Trophoblast cell (in vitro differentiated cells and primary cell): ENCODE measurements at regions not wholly inside any gene's neighbourhood (a gene's known extent, or its start where the extent isn't known, plus 50 kb on each side); places are given as distances from the start of the nearest gene placed in this dataset.
"Not testable (repeated sequence)": the region's sequence is repeated elsewhere in the genome, so short reads cannot be mapped to it uniquely, and the experiment has no call there.

Experiments
- DNase-seq, 2 donors: peaks; one replicate each; pipeline ENCODE4 v3.0.0-alpha.2; 2016
- H2AFZ ChIP-seq: 2 replicates; pipeline ENCODE4 v1.6.1; 2013; ENCODE audit warnings: low read length, moderate library complexity, mild to moderate bottlenecking; ENCODE audit not compliant: insufficient read depth, poor library complexity
- H2AK5ac ChIP-seq: 2 replicates; pipeline ENCODE4 v1.6.1; 2013; ENCODE audit warnings: mild to moderate bottlenecking, low read length
- H2BK120ac ChIP-seq: 2 replicates; pipeline ENCODE4 v1.6.1; 2013; ENCODE audit warnings: low read length, mild to moderate bottlenecking, moderate library complexity; ENCODE audit not compliant: insufficient read depth, poor library complexity
- H2BK12ac ChIP-seq: 2 replicates; pipeline ENCODE4 v1.6.1; 2013; ENCODE audit warnings: mild to moderate bottlenecking, low read length, moderate library complexity
- H2BK5ac ChIP-seq: 2 replicates; pipeline ENCODE4 v1.6.1; 2013; ENCODE audit warnings: low read length, low read depth, moderate library complexity, mild to moderate bottlenecking; ENCODE audit not compliant: poor library complexity
- H3K14ac ChIP-seq: 2 replicates; pipeline ENCODE4 v1.6.1; 2013; ENCODE audit warnings: mild to moderate bottlenecking, low read length
- H3K18ac ChIP-seq: 2 replicates; pipeline ENCODE4 v1.6.1; 2013; ENCODE audit warnings: mild to moderate bottlenecking, low read length
- H3K23ac ChIP-seq: 2 replicates; pipeline ENCODE4 v1.6.1; 2013; ENCODE audit warnings: low read length
- H3K27ac ChIP-seq: 2 replicates; pipeline ENCODE4 v1.5.1; 2013; ENCODE audit warnings: low read depth, mild to moderate bottlenecking, inconsistent platforms, low read length, moderate library complexity
- H3K27me3 ChIP-seq: 2 replicates; pipeline ENCODE4 v1.6.1; 2013; ENCODE audit warnings: inconsistent platforms, mild to moderate bottlenecking, low read length, moderate library complexity; ENCODE audit not compliant: insufficient read depth
- H3K36me3 ChIP-seq, 2 experiments: 1 replicate in 1 of 2; 2 replicates in 1 of 2; pipeline ENCODE4 v1.6.1; 2013; ENCODE audit warnings: low read length in 2 of 2, mild to moderate bottlenecking in 2 of 2, moderate library complexity in 1 of 2; ENCODE audit not compliant: insufficient read depth in 2 of 2, control insufficient read depth in 1 of 2
- H3K4ac ChIP-seq: 2 replicates; pipeline ENCODE4 v1.6.1; 2013; ENCODE audit warnings: low read depth, mild to moderate bottlenecking, low read length, moderate library complexity
- H3K4me1 ChIP-seq, 2 experiments: 1 replicate in 1 of 2; 2 replicates in 1 of 2; pipeline ENCODE4 v1.6.1; 2013; ENCODE audit warnings: low read length in 2 of 2, mild to moderate bottlenecking in 2 of 2, moderate library complexity in 1 of 2; ENCODE audit not compliant: insufficient read depth in 2 of 2, control insufficient read depth in 1 of 2
- H3K4me2 ChIP-seq: 2 replicates; pipeline ENCODE4 v1.6.1; 2013; ENCODE audit warnings: inconsistent platforms, mild to moderate bottlenecking, low read length, moderate library complexity
- H3K4me3 ChIP-seq: 2 replicates; pipeline ENCODE4 v1.5.1; 2013; ENCODE audit warnings: mild to moderate bottlenecking, low read depth, low read length, inconsistent platforms
- H3K79me1 ChIP-seq: one replicate; pipeline ENCODE4 v1.6.1; 2013; ENCODE audit warnings: low read length
- H3K79me2 ChIP-seq: 2 replicates; pipeline ENCODE4 v1.6.1; 2013; ENCODE audit warnings: low read length, mild to moderate bottlenecking; ENCODE audit not compliant: control insufficient read depth, insufficient read depth, poor library complexity
- H3K9ac ChIP-seq: 2 replicates; pipeline ENCODE4 v1.6.1; 2013; ENCODE audit warnings: mild to moderate bottlenecking, low read length
- H3K9me3 ChIP-seq: 2 replicates; pipeline ENCODE4 v1.6.1; 2013; ENCODE audit warnings: low read depth, mild to moderate bottlenecking, control low read depth, inconsistent platforms, low read length; ENCODE audit not compliant: insufficient read depth
- H4K12ac ChIP-seq: 2 replicates; pipeline ENCODE4 v1.6.1; 2013; ENCODE audit warnings: low read depth, mild to moderate bottlenecking, low read length, moderate library complexity
- H4K8ac ChIP-seq: 2 replicates; pipeline ENCODE4 v1.6.1; 2013; ENCODE audit warnings: low read depth, mild to moderate bottlenecking, low read length, moderate library complexity
- H4K91ac ChIP-seq: one replicate; pipeline ENCODE4 v1.6.1; 2013; ENCODE audit warnings: low read depth, mild to moderate bottlenecking, low read length, moderate library complexity
- WGBS: extraction: QIAGEN DNeasy Blood & Tissue Kit; methylation state at CpG from one replicate; pipeline ENCODE4 v1.1.7; 2013; ENCODE audit warnings: missing lambda C conversion rate; ENCODE audit not compliant: insufficient read length, insufficient coverage; ENCODE audit errors: extremely low coverage; 5-methylcytosine and 5-hydroxymethylcytosine counted together

- H3K9ac ChIP-seq = no peak overlapping the region
- no peaks in the 10 kb centered on the region for H3K36me3 ChIP-seq
- H3K27ac ChIP-seq = no peak overlapping the region
- DNase-seq = no peak
- H3K4ac ChIP-seq = no peak overlapping the region
- no peak overlapping the region for H3K23ac ChIP-seq
- H3K27me3 ChIP-seq = no peaks in the 10 kb centered on the region
- H2AK5ac ChIP-seq = no peak overlapping the region
- H2BK120ac ChIP-seq = no peak overlapping the region
- H3K18ac ChIP-seq = no peak overlapping the region
- no peak overlapping the region for H4K12ac ChIP-seq
- no peak overlapping the region for H2BK12ac ChIP-seq
- H3K79me1 ChIP-seq = no peaks in the 10 kb centered on the region
- H4K8ac ChIP-seq = no peak overlapping the region
- H3K79me2 ChIP-seq = no peaks in the 10 kb centered on the region
- H3K4me2 ChIP-seq = no peak overlapping the region
- H3K9me3 ChIP-seq = peaks cover under 1% of the 10 kb centered on the region
- no peaks in the 10 kb centered on the region for H3K4me1 ChIP-seq
- H4K91ac ChIP-seq = no peak overlapping the region
- no peak overlapping the region for H3K4me3 ChIP-seq
- no peak overlapping the region for H3K14ac ChIP-seq
- WGBS = no CpG with 5 or more reads among the region's 11 CpGs
- H2AFZ ChIP-seq = no peak overlapping the region
- no peak overlapping the region for H2BK5ac ChIP-seq
Observed at GRCh38 chr2:4979111-4979510, 713.1 kb upstream of the SOX11 start.

GRCh38 chr2:4980995-4981394, 711.2 kb upstream of the SOX11 start:
- H3K4me3 ChIP-seq = no peak overlapping the region
- H3K4me2 ChIP-seq = no peak overlapping the region
- H3K23ac ChIP-seq = no peak overlapping the region
- no peak overlapping the region for H3K18ac ChIP-seq
- no peaks in the 10 kb centered on the region for H3K9me3 ChIP-seq
- H3K9ac ChIP-seq = no peak overlapping the region
- no peaks in the 10 kb centered on the region for H3K4me1 ChIP-seq
- H3K79me2 ChIP-seq = no peaks in the 10 kb centered on the region
- no CpG with 5 or more reads among the region's 5 CpGs for WGBS
- H2BK5ac ChIP-seq = no peak overlapping the region
- H3K14ac ChIP-seq = no peak overlapping the region
- no peaks in the 10 kb centered on the region for H3K27me3 ChIP-seq
- no peaks in the 10 kb centered on the region for H3K36me3 ChIP-seq
- H3K27ac ChIP-seq = no peak overlapping the region
- peak in 1 of 2 donors; percentile 35 for DNase-seq
- no peak overlapping the region for H4K8ac ChIP-seq
- H4K91ac ChIP-seq = no peak overlapping the region
- no peaks in the 10 kb centered on the region for H3K79me1 ChIP-seq
- H3K4ac ChIP-seq = no peak overlapping the region
- H2AK5ac ChIP-seq = no peak overlapping the region
- H2AFZ ChIP-seq = no peak overlapping the region
- H2BK12ac ChIP-seq = no peak overlapping the region
- H4K12ac ChIP-seq = no peak overlapping the region
- no peak overlapping the region for H2BK120ac ChIP-seq

DNA sequence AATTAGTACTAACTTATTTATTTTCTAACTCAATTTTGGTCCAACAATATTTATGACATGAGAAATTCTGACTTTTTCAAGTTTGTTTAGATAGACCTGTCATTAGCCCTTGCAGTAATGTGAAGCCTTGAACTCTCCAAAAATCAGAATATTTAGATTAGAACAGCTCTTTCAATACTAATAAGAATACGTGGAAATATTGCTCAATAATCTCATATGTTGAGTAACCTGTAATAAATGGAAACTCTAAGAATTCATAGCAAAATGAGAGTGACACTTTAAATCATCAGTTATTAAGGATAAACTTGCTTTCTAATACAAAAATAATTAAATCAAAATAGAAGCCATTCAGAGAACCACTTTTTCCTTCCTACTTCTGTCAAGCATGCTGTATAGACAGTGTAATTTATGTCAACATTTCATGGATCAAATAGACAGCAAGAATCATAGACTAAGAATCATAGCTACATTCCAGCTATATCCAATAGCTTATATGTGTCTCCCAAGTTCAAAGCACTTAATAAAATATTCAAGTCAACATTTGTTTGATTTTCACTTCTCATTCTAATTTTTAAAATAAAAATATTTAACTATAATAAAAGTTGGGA, 710.3 kb upstream of the SOX11 start:
- Histone ChIP-seq H2AK5ac (no peak overlapping the region), H4K91ac (no peak overlapping the region), H3K4me3 (no peak overlapping the region), H2BK5ac (no peak overlapping the region), H3K18ac (no peak overlapping the region), H3K9ac (no peak overlapping the region), H3K23ac (no peak overlapping the region), H2BK120ac (no peak overlapping the region), H3K4ac (no peak overlapping the region), H4K12ac (no peak overlapping the region), H3K36me3 (no peaks in the 10 kb centered on the region), H3K79me2 (no peaks in the 10 kb centered on the region), H3K14ac (no peak overlapping the region), H3K27ac (no peak overlapping the region), H3K4me2 (no peak overlapping the region), H3K27me3 (no peaks in the 10 kb centered on the region), H3K9me3 (no peaks in the 10 kb centered on the region), H2AFZ (no peak overlapping the region), H4K8ac (no peak overlapping the region), H3K4me1 (no peaks in the 10 kb centered on the region), H3K79me1 (no peaks in the 10 kb centered on the region), H2BK12ac (no peak overlapping the region)
- WGBS = no CpG with 5 or more reads among the region's 1 CpG
- DNase-seq = no peak

DNA sequence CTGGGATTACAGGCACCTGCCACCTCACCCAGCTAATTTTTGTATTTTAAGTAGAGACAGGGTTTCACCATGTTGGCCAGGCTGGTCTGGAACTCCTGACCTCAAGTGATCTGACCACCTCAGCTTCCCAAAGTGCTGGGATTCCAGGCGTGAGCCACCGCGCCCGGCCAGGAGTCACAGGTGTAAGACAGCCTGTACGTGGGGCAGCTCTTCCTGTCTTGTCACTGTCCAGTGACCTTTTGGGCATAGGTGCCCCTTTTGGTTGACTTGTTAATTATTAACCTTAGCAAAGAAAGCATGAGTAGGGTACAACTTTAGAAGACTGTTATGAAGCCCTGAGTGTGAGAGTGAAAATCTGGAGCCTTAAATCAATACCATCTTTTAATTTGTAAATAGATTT, 703.7 kb upstream of the SOX11 start:
- H3K79me1 ChIP-seq, H3K4me2 ChIP-seq, H3K18ac ChIP-seq, H4K12ac ChIP-seq, H2BK12ac ChIP-seq, H2BK120ac ChIP-seq, H2BK5ac ChIP-seq, H3K27ac ChIP-seq, H3K23ac ChIP-seq, H3K9ac ChIP-seq, H4K8ac ChIP-seq, DNase-seq, H4K91ac ChIP-seq, H3K4me3 ChIP-seq, H2AFZ ChIP-seq, H3K4ac ChIP-seq, H2AK5ac ChIP-seq, H3K4me1 ChIP-seq, H3K9me3 ChIP-seq, H3K27me3 ChIP-seq, H3K36me3 ChIP-seq, H3K14ac ChIP-seq, H3K79me2 ChIP-seq: not testable (repeated sequence)
- WGBS = no CpG with 5 or more reads among the region's 5 CpGs
